HG03135 (cell line): ENCODE measurements at regions not wholly inside any gene's neighbourhood (a gene's known extent, or its start where the extent isn't known, plus 50 kb on each side); places are given as distances from the start of the nearest gene placed in this dataset.
"Not testable (repeated sequence)": the region's sequence is repeated elsewhere in the genome, so short reads cannot be mapped to it uniquely, and the experiment has no call there.

Source experiments
- ATAC-seq: cut with Tn5 transposase; IDR thresholded peaks from one replicate; pipeline ENCODE4 v1.9.1; 2021; ENCODE audit warnings: mild to moderate bottlenecking, moderate library complexity; ENCODE audit not compliant: unreplicated experiment

GRCh38 chr9:25461416-25461815 is 216.8 kb downstream of the TUSC1 start:
- no peak for ATAC-seq

GRCh38 chr9:25453875-25454274 is 224.4 kb downstream of the TUSC1 start:
- ATAC-seq, result no peak

DNA sequence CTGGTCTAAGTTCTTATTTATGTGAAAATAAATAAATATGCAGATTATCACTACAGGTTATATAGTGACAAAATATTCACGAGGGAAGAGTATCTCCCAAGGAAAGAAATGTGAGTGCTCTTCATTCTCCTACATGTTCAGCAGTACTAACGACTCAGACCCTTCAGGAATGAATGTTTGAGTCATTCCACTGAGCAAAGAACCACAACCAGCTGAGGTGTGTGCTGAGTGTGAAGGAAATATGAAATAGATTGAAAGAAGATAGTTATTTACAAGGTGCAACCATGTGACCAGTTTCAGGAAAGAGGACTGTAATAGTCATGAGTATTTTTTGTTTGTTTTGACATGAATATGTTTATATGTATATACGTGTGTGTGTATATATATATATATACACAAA is 228.7 kb downstream of the TUSC1 start:
- no peak for ATAC-seq

GRCh38 chr9:25445721-25446120 is 232.5 kb downstream of the TUSC1 start:
- not testable (repeated sequence) for ATAC-seq

GRCh38 chr9:25442526-25442925 is 235.7 kb downstream of the TUSC1 start:
- no peak for ATAC-seq

- no peak for ATAC-seq
These were observed 250.3 kb downstream of the TUSC1 start for GRCh38 chr9:25427898-25428297.

DNA sequence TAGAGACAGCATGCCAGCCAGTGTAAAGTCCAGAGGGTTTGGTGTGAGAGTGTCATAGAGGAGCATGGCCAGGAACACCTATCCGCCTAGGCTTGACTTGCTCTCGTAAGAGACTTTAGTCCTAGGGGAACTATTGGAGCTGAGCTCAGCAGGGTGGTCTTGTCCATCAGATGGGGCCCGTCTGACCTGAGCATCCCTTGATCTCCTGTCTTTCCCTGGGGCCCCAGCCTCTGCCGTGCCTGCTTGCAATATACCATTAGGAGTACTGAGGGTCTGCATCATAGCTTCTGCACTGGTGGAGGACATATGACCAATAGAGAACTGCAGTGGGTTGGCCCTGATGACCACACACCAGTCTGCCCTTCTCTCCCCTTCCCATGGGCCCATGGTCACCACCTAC is 251.0 kb downstream of the TUSC1 start:
- no peak for ATAC-seq

DNA sequence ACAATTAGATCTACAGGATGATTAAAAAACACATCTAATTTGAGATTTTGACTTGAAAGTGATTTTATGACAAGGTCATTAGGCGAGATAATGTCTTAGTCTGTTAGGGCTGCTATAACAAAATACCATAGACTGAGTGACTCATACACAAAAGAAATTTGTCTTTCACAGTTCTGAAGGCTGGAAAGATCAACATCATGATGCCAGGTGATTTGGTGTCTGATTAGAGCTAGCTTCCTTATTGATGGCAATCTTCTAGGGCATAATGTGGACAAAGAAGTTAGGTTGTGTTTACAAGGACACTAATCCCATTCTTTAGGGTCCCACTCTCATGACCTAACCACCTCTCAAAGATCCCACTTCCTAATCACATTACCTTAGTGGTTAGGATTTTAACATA is 256.7 kb downstream of the TUSC1 start:
- no peak for ATAC-seq

DNA sequence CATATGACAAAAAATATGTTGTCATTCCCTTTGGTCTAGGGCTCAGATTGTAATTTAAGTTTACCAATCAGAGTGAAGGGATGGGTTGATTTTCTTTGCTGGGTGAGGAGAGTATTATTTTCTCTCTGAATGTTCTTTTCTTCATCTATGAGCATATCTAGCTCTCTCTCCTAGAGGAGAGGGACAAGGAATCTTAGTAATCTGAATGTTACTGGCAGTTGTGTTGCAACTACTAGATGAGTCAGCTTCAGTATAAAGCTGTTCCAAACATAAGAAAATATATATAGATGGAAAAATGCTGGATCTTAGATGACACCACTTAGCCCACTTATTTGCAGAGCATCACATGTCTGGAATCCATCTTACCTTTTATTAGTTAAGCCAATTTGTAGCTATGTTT is 259.3 kb downstream of the TUSC1 start:
- ATAC-seq, result no peak

DNA sequence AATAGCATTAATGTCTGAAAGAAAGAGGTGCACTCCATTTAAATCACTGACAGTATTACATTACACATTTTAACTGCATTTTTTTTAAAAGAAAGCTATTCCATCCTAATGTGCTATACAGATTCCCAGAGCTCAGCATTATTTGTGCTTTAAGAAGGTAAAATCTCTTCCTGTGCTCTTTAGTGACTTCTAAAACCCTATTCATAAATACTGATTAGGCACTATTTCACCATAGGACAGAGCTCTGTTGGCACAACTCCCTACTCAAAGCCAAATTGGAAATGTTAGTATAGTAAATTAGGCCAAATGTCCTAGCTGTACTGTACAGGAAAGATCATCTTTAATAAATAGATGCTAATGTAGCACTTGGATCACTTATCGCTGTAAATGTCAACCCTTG is 262.5 kb downstream of the TUSC1 start:
- no peak for ATAC-seq

- ATAC-seq, result no peak
These were observed 265.6 kb downstream of the TUSC1 start for GRCh38 chr9:25412646-25413045.

GRCh38 chr9:25397746-25398145 is 280.5 kb downstream of the TUSC1 start:
- ATAC-seq, result no peak

DNA sequence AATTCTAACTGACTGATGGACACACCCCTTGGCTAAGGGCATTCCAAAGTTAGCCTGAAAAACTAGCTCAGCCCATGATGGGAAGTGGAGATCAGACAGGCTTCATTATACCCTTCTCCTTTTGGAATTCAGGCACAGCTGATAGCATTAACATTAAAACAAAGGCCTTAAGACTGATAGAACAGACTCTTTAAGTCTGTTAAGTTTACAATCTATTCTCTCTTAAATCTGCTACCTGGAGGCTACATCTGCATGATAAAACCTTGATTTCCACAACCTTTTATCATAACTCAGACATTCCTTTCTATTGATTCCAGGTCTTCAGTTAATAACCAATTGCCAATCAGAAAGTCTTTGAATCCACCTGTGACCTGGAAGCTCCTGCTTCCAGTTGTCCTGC is 281.4 kb downstream of the TUSC1 start:
- no peak for ATAC-seq

DNA sequence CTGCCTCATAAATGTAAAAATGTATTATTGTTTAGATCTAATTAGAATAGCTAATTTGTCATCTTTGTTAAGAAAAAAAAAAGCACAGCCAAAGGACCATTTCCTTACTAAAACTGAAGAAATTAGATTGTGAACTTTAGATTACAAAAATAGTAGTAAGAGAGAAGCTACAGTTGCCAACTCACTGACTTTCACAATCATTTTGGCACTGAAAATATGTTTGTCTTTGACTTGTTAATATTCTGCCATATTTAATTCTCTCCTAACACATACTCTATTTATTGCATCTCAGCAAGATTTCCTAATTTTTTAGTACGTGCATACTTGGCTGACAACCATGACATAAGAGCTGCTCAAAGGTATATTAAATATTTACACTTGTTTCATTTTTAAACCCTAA is 297.1 kb downstream of the TUSC1 start:
- no peak for ATAC-seq

DNA sequence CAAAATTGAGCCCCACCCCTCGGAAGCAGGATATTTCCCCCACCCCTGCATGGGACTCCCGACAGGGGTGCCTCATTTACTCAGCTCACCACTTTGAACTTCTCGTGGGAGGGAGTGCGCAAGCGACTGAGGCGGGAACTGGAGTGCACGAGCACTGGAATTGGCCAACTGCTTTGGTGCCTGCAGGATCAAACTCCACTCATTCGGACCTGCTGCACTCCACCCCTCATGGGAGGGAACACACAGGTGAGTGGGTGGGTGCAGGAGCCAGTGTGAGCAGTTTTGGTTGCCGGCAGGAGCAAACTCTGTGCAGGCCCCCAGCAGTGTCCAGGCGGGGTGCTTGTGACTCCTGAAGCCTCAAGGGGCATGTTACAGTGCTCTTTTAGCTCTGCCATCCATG is 301.2 kb downstream of the TUSC1 start:
- no peak for ATAC-seq

- no peak for ATAC-seq
These were observed 304.0 kb downstream of the TUSC1 start for GRCh38 chr9:25374281-25374680.

DNA sequence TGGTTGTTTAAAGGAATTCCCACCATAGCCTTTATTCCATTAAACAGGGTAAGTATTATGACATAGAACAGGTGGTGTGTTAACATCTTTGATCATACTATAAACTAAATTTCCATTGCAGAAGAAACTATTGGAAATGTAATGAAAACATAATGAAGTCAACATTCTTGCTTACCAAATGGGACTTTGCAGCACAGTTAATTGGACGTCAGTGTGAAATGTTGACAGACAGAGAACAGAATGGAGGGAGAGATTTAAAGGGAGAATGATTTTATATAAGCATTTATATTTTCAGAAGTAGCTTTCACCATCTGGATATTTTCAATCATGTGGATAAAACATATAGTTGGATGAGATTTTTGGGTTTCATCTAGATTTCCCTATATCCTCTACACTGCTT is 311.3 kb downstream of the TUSC1 start:
- ATAC-seq, result no peak

- no peak for ATAC-seq
These were observed 324.5 kb downstream of the TUSC1 start for GRCh38 chr9:25353783-25354182.

DNA sequence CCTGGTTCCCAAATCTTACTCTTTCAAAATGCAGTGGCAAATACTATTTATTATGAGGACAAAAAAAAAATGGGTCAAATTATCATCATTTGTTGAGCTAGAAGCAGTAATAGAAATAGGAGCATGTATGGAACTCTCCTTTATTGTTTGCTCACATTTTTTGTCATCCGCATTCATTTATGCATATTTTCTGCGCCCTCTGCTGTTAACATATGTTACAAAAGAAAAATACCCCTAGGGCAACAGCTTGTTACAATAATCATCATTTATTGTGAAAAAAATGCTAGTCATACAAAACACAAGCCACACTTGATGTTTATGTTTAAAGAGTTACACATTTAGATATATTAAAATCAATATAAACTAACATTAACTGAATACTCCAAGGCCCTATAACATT is 328.2 kb downstream of the TUSC1 start:
- no peak for ATAC-seq

- no peak for ATAC-seq
These were observed 356.1 kb downstream of the TUSC1 start for GRCh38 chr9:25322142-25322541.

DNA sequence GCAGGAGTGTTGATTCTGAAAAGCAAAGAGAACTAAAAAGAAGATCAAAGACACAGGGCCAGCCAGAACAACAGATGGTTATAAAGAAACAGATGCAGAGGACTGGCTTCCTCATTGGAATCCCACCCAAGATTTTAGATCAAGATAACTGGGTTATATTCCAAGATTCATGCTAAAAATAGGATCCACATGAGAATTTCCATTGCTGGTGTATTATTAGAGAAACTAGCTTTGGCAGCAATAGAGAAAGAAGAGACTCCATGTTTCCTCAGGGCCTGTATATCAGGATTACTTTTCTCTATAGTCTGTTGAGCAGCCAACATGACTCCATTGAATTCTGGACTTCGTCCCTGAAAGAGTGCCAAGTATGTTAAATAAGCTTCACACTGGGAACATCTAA is 367.3 kb downstream of the TUSC1 start:
- ATAC-seq, result no peak

- no peak for ATAC-seq
These were observed 369.7 kb downstream of the TUSC1 start for GRCh38 chr9:25308549-25308948.

DNA sequence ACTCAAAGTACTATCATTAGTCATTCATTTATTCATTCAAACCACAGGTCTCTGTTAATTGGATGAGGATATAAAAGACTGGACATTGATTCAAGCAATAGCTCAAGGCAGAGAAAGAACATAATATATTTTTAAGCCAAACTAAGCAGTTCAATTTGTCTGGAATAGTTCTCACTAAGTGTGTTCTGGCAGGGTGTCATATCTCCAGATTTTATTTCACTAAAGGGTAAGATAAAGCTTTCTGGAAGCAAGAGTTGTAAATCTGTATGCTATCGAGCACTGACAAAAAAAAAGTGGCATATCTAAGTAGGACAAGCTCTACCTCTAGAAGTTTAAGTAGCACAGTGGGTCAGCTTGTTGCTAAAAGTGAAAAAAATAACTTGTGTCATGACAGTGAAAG is 375.6 kb downstream of the TUSC1 start:
- no peak for ATAC-seq

- not testable (repeated sequence) for ATAC-seq
These were observed 390.0 kb downstream of the TUSC1 start for GRCh38 chr9:25288195-25288594.
